ENCODE measurements at regions not wholly inside any gene's neighbourhood (a gene's known extent, or its start where the extent isn't known, plus 50 kb on each side); places are given as distances from the start of the nearest gene placed in this dataset.

DNA sequence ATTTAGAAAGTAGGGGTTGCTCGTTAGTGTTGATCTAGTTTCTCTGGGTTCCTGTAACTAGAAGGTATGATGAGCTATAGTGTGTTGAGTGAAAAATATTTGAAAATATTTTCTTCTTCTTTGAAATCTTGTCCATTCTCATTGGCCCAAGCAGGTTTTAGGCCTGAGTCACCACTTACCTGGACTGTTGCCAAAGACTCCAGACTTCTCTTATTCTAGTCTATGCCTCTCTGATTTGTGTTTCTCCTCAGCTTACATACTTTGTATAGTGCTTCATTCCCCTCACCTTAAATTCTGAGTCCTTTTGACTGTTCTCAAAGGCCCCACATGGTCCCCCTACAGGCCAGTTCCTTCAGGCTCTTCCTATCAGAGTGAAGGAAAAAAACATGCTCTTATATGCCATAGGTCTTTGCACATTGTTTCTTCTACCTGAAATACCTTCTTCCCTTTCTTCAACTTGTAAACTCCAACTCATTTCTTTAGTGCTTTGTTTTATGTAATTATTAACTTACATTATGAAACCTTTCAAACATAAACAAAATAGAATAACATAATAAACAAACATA is 258.2 kb downstream of the PPP1R2C start:
- no peak for DNase-seq (ENCODE audit: low read depth)

DNA sequence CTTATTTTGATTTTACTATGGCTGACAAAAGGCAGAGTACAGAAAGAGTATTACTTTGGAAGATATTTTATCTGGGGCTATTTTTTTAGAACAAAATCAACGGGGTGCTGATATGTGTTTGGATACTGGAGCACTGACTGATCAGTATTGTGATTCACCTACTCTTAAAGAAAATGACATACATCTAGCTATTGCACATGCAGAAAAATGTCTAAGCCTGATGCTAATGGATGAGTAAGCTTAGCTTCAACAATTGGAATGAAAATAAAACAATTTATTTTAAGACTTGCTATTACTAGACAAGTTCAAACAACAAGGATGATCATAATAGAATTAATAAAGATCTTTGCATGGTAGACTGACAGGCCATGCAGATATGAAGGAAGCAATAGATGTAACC is 262.0 kb downstream of the PPP1R2C start:
- DNase-seq (ENCODE audit: low read depth), result no peak

DNA sequence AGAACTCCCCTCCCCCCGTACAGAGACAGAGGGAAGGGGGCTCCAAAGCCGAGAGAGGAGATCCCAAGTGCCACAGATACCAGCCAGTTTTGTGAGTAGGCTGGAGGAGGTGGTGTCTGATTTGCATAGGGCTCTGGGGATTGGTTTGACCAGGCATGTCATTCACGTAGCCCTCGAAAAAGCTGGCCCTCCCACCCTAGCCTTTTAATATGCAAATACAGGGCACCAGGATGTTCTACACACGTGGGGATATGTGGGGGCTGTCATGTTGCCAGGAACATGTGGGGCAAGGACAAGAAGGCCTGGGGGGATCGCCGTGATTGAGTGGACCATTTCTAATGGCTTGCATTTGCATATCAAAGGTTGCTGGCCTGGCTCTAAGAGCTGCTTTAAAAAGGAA is 272.9 kb downstream of the PPP1R2C start:
- DNase-seq (ENCODE audit: low read depth), result no peak

DNA sequence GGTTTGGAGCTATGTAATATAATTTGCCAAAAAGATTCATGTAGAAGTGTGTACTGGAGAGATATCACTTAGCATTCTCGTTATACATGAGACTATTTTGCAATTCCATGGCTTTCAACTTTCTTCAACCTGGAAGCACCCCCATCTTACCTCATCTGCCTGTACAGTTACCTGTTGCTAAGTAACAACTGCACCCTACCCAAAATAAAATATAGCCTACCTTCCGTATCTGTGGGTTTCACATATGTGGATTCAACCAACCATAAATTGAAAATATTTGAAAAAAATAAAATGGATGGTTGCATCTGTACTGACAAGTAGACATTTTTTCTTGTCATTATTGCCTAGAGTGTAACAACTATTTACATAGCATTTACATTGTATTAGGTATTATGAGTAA is 278.3 kb downstream of the PPP1R2C start:
- no peak for DNase-seq (ENCODE audit: low read depth)

DNA sequence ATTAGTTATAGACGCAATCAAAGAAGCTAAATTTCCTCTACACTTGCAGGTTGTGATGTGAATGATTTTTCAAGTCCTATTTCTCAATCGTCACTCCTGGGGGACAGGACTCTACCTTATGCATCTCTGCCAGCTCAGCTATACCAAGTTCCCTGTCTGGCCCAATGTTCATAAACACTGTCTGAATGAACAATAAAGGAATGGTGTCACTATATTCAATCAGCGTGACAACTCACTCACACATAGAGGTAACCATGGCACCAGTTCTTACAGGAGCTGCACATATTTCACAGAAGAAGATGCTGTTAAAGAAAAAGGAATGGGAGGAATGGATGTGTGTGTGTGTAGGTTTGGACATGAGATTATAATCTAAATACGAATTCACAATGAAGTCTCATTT is 280.6 kb downstream of the PPP1R2C start:
- DNase-seq (ENCODE audit: low read depth), result no peak

DNA sequence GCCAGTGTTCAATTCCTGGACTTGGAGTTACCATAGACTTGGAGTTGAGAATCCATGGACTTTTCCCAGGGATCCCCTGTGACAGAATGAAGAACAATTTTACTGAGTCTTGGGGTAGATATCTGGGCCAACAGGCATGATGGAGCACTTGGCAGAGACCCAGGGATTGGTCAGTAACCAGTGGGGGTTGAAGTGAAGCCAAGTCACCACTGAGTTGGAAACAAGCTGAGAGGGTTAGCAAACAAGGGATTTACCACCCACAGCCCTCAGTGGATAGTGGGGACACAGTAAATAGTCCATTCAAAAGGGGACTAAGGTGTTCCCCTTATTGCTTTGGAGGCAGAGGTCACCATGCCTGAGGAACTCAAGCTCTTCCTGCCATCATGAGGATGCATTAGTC is 281.7 kb downstream of the PPP1R2C start:
- DNase-seq (ENCODE audit: low read depth), result no peak

DNA sequence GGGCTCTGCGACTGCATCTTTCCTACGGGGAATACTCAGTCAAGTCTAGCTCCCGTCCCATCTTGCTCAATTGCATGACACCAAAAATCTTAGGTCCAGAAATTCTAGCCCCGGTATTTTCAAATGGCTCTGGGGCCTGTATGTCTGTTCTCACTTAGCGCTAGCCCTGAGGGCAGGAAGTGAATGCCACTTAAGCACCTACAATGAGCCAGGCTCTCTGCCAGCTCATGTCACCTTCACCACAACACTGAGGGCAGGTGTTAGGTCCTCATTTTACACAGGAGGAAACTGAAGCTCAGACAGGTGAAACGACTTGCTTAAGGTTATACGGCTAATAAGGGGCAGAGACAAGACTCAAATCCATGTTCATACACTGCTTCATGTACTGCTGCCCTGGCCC is 282.8 kb downstream of the PPP1R2C start:
- DNase-seq (ENCODE audit: low read depth), result no peak

DNA sequence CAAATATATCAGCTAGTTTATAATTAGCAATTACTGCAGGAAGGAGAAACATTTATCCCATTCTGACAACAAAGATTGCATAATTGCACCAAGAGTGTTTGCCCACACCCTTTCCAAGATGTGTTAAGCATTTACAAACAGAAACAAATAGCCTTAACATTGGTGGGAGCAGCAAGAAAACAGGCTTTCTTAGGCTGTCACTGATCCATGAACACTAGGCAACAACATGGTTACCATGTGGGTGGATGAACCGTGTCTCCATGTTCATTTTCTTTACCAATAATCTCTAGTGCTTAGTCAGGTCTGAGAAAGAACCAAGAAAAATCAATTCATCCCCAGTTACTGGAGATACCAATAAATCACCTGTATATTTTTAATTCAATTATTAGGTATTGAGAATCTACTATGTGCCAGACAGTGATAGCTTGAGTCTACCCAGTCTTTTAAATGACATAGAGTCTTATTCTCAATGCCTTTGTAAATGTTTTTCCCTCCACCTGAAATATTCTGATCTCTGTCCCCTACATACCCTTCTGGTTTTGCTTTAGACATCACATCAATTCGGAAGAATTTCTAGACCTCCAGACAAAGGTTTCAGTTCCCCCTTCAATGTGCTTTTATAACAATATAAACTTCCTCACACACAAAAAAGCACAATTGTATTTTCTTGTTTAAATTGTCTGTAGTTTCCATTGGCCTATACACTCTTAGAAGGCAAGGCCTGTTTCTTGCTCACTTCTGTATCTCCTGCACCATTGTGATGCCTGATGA is 286.6 kb downstream of the PPP1R2C start:
- no peak for DNase-seq (ENCODE audit: low read depth)

DNA sequence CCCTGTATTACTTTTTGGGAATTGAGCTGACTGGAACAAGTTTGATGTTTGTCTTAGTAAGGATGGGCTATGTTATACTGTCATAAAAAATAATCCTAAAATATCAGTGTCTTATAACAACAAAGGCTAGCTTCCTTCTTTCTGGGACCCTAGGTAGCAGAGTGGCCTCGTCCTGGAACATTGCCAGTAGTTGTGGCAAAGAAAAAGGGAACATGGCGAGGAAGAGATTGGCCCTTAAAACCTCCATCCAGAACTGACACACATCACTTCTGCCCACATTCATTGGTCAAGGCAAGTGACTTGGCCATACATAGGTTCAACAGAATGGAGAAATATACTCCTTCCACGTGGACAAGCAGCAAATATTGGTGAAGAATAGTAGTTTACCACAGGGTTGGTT is 287.9 kb downstream of the PPP1R2C start:
- DNase-seq (ENCODE audit: low read depth), result no peak

DNA sequence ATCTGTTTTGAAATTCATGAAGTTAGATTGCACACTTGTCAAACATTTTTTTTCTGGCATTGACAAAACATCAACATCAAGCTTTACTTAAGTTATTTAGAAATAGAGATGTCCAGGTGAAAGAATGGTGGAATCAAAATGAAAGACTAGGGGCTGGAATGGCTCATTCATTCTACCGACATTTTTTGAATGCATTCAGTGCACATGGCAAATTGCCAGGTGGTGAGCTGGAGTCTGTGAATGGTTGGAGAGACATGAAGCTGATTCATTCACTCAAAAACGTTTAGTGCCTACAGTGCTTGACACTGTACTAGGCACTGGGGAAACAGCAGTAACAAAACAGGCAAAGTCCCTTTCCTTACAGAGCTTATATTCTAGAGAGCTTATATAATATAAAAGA is 292.4 kb downstream of the PPP1R2C start:
- no peak for DNase-seq (ENCODE audit: low read depth)

DNA sequence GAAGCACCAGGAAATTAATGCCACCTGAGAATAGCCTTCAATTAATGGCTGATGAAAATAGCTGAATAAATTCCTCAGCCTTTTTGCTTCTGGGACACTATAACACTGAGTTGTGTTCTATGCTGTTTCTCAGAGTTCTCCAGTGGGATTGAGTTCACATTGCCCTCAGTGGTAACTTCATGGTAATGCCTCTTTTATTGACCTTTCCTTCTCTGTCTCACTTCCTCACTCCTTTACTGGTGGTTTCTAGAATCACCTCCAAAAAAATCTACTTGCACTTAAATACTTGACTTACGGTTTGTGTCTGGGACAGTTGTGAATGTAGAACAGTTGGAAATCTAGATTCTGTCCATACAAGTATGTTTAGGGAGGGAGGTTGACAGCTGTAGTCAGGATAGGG is 293.7 kb downstream of the PPP1R2C start:
- DNase-seq (ENCODE audit: low read depth), result no peak

DNA sequence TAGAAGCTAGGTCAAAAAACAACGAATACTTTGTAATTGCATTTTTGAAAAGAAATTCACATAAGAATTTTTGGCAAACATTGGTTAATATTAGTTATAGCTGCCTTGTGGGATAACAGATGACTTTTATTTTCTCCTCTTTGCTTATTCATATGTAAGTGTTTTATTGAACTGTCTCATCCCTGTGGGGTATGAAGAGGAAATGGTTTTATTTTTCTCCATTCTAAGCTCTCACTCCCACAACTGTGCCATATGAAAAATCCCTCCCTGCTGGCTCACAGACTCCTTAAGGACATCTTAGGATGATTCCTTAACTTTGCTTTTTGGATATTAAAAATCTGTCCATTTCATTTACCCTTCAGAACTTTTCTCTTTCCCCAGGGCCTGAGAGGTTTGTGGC is 300.6 kb downstream of the PPP1R2C start:
- no peak for DNase-seq (ENCODE audit: low read depth)

DNA sequence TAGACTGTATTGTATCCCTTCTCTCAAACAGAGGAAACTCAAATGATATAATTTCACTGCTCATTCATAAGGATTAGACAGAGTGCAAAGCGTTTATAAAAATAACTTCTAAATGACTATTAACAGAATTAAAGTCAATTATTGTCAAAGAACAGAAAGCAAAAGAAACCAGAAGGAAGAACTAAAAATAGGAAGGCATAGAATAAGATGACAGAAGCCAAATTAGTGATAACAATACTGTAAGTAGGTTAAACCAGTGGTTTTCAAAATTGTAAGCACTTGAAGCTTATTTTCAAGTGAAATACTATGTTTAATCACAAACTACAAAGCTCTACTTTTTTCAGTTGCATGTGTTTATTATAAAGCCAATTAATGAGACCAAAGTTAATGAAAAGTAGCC is 305.2 kb downstream of the PPP1R2C start:
- DNase-seq (ENCODE audit: low read depth), result no peak

DNA sequence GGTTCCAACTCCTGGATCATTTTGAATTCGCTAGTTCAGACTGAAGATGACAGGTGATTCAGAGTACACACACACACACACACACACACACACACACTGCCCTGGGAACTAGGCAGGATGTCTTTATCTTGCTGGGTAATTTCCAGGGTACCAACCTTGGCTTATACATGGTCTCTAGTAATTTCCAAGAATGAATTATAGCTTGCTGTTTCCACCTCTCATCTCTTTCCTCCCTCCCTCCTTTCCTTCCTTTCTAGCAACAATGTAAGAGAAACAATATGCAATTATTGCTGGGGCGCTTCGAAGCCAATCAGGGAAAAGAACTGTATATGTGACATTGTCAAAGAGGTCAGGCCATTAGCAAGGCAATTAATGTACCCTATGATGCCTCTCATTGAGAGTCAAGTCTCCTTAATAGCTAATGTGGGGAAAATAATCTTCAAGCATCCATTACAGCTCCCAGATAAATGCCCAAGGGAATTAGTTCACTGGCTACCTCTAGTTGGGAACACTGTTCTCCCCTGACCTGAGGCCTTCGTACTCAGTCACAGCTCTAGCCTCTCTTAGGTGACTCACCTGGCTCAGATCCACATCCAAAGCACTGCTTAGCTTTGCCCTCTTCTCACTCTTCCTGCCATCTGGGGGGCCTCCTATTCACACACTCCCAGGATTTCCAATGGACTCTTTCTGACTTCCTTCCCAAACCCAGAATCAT is 311.5 kb downstream of the PPP1R2C start:
- DNase-seq (ENCODE audit: low read depth), result no peak

DNA sequence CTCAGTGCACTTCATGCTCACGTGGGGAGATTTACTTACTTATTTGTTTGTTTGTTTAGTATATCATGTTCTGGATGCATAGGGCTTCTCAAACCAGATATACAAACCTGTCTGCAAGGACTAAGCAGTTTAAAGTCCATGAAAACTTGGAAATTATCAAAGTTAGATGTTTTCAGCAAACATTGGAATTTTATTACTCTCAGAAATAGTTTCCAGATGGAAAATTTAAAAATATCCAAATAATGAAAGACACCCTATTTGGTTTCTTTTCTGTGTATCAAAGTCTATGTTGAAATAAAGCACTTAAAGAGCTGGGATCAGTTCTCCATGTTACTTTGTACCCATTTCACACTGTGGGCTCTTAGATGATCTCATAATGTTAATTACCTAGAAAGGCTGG is 312.1 kb downstream of the PPP1R2C start:
- no peak for DNase-seq (ENCODE audit: low read depth)

DNA sequence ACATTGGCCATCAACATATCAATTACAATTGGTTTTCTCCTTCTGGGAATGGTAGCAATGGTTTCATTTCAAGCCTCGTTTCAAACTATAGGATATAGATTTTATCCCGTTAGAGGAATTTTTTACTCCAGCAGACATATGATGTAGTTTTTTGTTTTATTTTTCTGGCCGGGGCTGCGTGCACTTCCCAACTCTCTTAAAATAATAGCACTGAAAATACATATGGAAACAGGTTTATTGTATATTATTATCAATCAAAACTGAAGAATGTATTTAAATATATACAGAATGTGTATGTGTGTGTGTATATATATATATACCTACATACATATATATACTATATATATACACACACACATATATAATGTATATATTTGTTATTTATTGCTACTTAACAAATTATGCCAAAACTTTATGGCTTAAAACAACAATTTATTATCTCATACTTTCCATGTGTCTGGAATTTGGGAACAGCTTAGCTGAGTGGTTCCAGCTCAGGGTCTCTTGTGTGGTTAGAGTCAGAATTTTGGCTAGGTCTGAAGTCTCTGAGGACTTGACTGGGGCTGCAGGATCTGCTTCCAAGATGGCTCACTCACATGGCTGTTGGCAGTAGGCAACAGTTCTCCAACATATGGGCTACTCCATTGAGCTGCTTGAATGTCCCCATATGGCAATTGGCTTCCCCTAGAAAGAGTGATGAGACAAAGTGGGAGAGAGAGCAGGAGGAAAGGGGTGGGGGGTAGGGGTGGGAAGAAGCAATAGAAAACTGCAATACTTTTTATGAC is 314.1 kb downstream of the PPP1R2C start:
- DNase-seq (ENCODE audit: low read depth), result no peak

DNA sequence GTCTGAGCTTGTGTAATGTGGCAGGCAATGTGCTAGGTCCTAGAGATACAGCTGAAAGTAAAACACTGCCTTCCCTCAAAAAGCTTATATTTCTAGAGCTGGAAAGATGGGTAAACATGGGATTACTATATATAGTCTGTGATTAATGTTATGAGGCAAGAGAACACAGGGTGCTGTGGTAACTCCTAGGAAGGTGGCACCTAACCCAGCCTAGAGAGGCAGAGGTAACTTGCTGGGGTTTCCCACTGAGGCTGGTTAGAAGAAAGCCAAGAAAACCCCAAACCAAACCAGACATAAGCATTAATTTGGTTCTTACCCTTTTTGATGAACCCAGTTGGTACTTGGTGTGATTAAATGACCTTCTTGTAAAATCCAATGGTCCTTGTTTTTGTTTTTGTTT is 315.0 kb downstream of the PPP1R2C start:
- DNase-seq (ENCODE audit: low read depth), result no peak

DNA sequence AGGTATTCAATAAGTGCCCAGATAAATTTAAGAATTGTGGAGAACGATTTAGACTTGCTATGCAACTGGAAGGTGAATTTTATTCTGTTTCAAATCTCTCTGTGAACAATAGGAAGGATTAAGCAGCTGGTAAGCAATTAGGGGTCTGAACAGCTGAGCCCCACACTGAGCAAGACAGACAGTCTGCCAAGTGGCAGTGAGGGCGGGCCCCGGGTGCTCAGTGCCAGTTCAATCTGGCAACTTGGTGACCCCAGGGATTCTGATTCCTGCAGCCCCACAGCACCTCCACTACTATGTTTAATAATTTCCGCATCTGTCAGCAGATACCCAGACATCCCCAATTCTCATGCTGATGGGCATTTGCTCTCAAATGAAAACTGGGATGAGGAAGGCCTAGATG is 317.3 kb downstream of the PPP1R2C start:
- DNase-seq (ENCODE audit: low read depth), result no peak

DNA sequence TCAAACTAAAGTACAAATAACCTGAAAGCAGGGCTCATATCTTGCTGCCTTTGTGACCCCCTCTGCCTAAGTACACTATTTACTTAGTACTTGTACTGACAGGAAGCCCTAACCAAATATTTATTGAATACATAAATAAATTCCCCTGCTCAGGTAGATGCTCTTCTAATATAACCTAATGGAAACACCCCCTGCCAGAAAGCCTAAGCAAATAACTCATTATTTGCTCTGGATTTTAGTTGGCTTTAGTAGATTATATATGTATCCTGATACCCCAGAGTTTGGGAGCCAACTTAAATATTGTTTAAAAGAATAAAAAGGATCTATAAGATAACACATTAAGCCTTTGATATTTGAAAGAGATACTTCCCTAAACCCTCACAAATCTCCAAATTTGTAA is 318.2 kb downstream of the PPP1R2C start:
- DNase-seq (ENCODE audit: low read depth), result no peak

DNA sequence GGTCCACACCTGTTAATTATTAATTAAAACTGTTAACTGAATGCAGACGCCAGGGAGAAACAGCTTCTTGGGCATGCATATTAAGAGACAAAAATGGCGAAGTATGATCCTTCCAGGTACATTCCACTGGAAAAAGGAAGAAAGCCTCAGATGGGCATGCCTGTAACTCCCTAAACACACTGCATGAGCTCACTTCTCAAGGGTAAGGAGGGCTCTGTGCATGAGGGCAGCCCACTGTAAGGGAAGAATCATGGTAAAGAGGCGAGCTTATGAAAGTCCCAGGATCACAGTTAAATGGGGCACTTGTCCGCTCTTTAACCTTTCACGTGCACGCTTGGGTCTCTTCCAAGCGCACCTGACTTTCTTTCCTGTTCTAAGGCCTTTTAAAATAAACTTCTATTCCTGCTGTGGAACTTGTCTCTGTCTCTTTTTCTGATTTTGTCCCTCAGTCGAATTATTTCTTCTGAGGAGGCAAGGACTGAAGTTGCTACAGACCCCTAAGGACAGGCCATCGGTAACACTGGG is 321.7 kb downstream of the PPP1R2C start:
- DNase-seq (ENCODE audit: low read depth), result no peak

DNA sequence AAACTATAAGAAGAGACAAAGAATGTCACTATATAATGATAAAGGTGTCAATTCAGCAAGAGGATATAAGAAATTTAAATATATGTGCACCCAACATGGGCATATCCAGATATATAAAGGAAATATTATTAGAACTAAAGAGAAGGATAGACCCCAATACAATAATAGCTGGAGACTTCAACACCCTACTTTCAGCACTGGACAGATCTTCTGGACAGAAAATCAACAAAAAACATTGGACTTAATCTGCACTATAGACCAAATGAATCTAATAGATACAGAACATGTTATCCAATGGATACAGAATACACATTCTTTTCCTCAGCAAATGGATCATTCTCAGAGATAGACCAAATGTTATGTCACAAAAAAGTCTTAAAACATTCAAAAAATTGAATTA is 327.7 kb downstream of the PPP1R2C start:
- no peak for DNase-seq (ENCODE audit: low read depth)

DNA sequence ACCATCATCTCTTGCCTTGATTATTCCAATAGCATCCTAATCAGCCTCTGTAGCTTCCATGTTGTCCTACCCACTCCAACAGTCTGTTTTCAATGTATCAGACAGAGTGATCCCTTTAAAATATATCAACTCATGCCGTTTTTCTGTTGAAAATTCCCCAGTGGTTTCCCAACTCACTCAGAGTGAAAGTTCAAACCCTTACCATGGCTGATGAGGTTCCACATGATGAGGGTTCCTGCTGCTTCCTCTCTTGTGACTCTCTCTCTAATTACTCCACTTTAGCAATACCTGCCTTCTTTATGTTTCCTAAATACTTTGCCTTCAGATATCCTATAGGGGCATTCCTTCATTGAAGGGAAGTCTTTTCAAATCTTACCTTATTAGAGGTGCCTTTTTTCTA is 334.7 kb downstream of the PPP1R2C start:
- no peak for DNase-seq (ENCODE audit: low read depth)

DNA sequence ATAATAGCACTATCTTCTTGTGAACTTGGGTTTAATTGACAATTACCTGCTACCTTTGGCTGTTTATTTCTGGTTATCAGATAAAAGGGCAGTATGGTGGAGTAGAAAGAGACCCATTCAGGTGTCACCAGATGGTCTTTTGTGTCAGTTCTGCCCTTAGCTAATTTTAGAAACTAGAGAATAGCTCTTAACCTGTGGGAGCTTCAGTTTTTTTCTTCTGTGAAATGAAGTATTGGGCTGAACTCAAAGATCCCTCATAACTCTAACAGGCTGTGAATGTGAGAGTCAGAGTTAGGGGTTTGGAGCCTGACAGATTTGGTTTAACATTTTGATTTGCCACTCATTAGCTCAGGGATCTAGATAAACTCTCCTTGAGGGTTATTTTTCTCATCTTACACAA is 335.2 kb downstream of the PPP1R2C start:
- no peak for DNase-seq (ENCODE audit: low read depth)
